ENCODE measurements at regions not wholly inside any gene's neighbourhood (a gene's known extent, or its start where the extent isn't known, plus 50 kb on each side); places are given as distances from the start of the nearest gene placed in this dataset.
"Not testable (repeated sequence)": the region's sequence is repeated elsewhere in the genome, so short reads cannot be mapped to it uniquely, and the experiment has no call there.

DNA sequence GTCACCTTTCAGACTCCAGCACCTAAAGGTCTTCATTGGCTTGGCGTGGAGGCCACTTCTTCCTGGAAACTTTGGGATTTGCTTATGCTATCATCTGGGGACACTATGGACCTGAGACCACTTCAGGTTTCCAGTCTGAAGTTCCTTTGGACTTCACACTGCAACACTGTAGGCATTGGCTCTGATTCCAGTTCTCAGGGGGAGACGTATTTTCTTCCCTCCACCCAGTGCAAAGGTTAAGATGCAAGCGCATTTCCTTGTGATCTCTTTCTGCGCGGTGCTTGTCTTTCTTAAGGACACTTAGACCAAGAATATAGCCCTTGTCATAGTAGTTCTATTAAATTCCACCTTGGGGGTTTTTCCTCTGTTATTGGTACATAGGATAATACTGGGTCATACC, 299.8 kb downstream of the TSHZ3 start:
- DNase-seq (ENCODE audit: low read depth in 1 of 2, low spot score in 1 of 2), result no peak

- no peak for DNase-seq (ENCODE audit: low read depth in 1 of 2, low spot score in 1 of 2)
Observed at GRCh38 chr19:31046024-31046423, 303.2 kb downstream of the TSHZ3 start.

- DNase-seq (ENCODE audit: low read depth in 1 of 2, low spot score in 1 of 2), result no peak
Observed at GRCh38 chr19:31041461-31041860, 307.8 kb downstream of the TSHZ3 start.

- no peak for DNase-seq (ENCODE audit: low read depth in 1 of 2, low spot score in 1 of 2)
Observed at GRCh38 chr19:31039151-31039550, 310.1 kb downstream of the TSHZ3 start.

DNA sequence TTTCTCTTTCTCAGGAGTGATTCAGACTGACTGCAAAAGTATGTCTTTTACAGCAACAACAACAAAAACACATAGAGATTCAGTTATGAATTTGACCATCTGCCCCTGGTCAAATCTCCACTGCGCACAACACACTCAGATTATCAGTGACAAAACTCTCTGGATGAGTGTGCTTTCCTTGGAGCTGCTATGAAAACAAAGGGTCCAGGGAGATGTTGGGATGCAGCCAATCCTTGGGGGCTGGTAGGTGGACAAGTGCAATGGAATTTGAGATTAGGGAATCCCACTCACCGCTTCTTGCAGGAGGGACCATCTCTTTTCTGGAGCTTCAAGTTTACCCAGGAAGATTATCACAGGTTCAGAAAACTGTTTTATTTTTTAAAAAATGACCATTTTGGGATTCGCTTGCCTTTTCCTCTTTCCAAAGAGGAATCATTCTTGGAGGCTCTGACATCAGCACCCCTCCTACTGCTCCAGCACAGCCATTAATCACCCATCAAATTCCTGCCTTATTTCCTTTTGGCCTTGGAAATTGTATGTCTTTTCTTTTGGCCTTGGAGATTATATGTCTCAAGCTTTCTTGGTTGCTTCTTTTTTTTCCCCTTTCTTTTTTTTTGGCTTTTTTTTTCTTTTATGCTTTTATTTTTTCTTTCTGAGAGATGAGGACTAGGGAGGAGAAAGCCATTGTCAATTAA, 311.8 kb downstream of the TSHZ3 start:
- DNase-seq (ENCODE audit: low read depth in 1 of 2, low spot score in 1 of 2), result no peak

DNA sequence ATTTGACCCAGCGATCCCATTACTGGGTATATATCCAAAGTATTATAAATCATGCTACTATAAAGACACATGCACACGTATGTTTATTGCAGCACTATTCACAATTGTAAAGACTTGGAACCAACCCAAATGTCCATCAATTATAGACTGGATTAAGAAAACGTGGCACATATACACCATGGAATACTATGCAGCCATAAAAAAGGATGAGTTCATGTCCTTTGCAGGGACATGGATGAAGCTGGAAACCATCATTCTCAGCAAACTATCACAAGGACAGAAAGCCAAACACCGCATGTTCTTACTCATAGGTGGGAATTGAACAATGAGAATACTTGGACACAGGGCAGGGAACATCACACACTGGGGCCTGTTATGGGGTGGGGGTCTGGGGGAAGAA, 317.8 kb downstream of the TSHZ3 start:
- DNase-seq (ENCODE audit: low read depth in 1 of 2, low spot score in 1 of 2), result not testable (repeated sequence)

GRCh38 chr19:31023038-31023437, 326.2 kb downstream of the TSHZ3 start:
- no peak for DNase-seq (ENCODE audit: low read depth in 1 of 2, low spot score in 1 of 2)

DNA sequence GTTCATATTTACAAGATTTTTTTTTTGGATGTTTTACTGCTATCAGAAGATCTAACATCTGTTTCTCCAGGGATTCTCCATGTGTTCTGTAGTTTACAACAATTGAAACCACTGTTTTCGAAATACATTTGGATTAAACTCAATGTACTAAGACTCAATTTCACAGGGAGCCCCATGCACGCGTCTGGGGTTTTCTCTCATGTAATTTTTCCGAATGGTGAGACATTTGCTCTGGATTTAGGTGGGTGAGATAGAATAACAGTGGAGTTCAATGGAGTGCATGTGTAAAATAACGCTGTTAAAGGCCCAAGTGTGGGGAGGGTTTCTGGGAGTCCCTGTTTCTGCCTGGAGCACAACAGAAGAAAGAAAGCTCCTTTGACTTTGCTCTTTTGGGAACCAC, 330.3 kb downstream of the TSHZ3 start:
- no peak for DNase-seq (ENCODE audit: low read depth in 1 of 2, low spot score in 1 of 2)

- DNase-seq (ENCODE audit: low read depth in 1 of 2, low spot score in 1 of 2), result no peak
Observed at GRCh38 chr19:31015778-31016177, 333.5 kb downstream of the TSHZ3 start.

- no peak for DNase-seq (ENCODE audit: low read depth in 1 of 2, low spot score in 1 of 2)
Observed at GRCh38 chr19:31014668-31015067, 334.6 kb downstream of the TSHZ3 start.

GRCh38 chr19:31013384-31014020, 335.7 kb downstream of the TSHZ3 start:
- no peak for DNase-seq (ENCODE audit: low read depth in 1 of 2, low spot score in 1 of 2)

DNA sequence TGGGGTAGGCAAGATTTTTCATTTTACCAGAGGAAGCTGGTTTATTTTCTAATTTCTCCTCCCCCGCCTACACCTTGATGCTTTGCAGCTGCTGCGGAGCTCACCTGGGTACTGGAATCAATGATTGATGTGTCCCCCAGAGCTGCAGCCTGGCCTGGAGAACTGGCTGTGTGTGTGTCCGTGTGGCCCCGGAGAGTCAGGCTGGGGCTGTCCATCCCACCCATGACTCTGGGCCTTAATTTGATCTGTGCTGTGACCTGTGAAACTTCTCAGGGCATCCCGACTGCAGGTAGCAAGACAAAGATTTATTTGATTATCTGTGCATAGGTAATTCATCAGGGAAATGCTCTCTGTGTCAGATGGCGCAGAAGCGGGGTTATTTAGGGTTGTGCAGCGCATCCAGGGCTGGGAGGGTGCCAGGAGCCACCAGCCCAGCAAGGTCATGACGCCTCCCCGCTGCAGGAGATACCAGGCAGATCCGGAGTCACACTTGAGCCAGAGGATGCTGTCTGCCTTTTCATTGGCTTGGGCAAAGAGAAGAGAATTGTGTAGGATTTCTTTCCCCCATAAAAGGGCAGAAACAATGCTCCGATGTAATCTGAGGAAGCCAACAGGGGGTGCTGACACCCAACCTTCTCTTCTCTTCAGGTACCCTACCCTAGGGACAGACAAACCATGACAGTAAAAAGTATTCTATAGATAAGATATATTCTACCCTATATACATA, 346.6 kb downstream of the TSHZ3 start:
- DNase-seq (ENCODE audit: low read depth in 1 of 2, low spot score in 1 of 2), result no peak

- DNase-seq (ENCODE audit: low read depth in 1 of 2, low spot score in 1 of 2), result no peak
Observed at GRCh38 chr19:31001991-31002390, 347.2 kb downstream of the TSHZ3 start.

DNA sequence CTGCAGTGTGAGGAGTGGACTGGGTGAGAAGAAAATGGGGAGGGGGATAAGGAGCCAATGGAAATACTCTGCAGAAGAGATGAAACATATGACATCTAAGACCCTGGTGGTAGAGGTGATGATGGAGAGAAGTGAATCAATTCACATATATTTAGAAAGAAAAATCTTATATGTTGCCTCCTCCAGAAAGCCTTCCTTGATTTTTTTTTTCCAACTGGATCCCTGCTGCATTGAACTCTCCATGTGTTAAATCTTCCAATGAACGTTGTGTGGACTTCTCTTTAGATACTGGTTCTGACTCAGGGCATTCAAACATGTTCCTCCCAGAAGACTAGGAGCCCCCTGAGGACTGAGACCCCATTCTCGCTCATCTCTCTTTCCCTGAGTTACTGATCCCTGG, 348.3 kb downstream of the TSHZ3 start:
- no peak for DNase-seq (ENCODE audit: low read depth in 1 of 2, low spot score in 1 of 2)

DNA sequence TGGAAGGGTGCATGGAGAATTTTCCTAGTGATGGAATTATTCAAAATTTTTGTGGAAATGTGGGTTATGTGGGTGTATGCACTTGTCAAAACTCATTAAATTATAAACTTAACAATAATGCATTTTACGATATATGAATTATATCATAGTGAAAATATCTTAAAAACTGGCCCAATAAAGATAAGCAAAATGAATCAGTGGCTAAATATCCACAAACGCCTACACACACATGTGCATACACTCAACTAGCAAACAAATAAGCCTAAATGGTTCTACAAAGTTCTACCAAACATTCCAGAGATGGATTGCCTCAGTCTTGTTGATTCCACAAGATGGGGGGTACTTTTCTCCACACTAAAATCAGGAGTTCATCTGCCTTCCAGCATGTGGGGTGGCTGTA, 349.5 kb downstream of the TSHZ3 start:
- DNase-seq (ENCODE audit: low read depth in 1 of 2, low spot score in 1 of 2), result no peak

- no peak for DNase-seq (ENCODE audit: low read depth in 1 of 2, low spot score in 1 of 2)
Observed at GRCh38 chr19:30997222-30997621, 352.0 kb downstream of the TSHZ3 start.

DNA sequence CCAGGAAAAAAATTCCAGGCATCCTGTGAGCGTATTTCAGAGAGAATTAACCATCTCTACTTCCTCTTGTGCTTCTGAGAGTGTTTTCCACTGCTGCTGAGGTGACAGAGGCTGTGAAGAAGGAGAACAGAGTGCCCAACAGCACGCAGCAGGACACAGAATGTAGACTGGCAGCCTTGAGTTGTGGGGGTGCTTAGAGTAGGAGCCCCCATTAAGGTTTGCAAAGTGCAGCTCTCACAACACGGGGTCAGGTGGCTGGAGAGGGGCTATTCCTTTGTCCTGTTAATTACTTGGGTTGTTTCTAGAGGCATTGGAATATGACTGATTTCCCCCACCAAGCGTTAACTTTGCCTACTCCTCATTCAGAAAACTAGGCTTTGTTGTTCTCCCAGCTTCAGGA, 370.6 kb downstream of the TSHZ3 start:
- DNase-seq (ENCODE audit: low read depth in 1 of 2, low spot score in 1 of 2), result no peak

DNA sequence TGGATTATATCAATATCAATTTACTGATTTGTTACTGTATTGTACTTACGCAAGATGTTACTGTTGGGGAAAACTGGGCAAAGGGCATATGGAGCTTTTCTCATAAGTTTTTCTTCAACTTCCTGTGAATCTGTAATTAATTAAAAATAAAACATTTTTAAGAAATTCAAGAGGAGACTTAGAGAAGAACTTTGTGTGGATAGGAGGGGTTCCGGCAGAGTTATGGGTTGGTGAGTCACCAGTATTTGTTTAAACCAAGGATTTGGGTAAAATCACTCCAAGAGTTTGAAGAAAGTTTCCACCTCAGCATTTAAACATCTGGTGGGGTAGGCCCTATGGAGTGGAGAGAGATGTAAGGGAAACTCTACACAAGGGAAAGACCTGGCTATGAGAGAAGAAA, 379.6 kb downstream of the TSHZ3 start:
- no peak for DNase-seq (ENCODE audit: low read depth in 1 of 2, low spot score in 1 of 2)

GRCh38 chr19:30968841-30969399, 380.3 kb downstream of the TSHZ3 start:
- DNase-seq (ENCODE audit: low read depth in 1 of 2, low spot score in 1 of 2), result no peak

DNA sequence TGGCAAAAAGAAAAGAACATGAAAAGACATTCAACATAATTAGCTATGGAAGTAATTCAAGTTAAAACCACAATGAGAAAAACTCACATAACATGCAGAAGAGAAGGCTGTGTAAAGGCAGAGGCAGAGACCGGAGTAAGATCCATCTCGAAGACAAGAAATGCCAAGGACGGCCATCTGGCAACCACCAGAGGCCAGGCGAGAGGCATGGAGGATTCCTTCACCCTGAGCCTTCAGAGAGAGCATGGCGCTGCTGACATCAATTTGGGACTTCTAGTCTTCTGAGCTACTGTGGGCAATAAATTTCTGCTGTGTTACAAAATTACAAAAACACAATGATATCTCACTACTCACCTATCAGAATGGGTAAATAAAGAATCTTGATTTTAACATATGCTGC, 381.0 kb downstream of the TSHZ3 start:
- no peak for DNase-seq (ENCODE audit: low read depth in 1 of 2, low spot score in 1 of 2)

- no peak for DNase-seq (ENCODE audit: low read depth in 1 of 2, low spot score in 1 of 2)
Observed at GRCh38 chr19:30966486-30966885, 382.8 kb downstream of the TSHZ3 start.

DNA sequence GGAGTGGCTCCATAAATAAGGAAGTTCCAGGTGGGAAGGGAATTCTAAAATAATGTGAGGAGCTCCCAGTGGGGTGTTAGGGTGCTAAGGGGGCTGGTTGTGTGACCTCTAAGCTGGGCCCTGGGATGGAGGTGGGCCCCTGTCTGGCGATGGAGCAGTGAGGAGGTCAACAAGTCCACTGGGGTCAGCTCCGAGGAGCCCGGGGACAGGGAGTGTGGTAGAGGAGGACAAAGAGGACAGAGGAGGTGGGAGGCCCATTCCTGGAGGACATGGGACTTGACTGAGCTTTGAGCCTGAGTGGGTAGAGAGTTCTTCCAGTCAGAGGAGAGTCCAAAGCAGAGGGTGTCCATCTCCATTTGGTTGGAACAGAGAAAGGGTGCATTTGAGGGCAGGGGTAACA, 390.2 kb downstream of the TSHZ3 start:
- DNase-seq (ENCODE audit: low read depth in 1 of 2, low spot score in 1 of 2), result no peak
